KMS-11 (cell line): ENCODE measurements at regions not wholly inside any gene's neighbourhood (a gene's known extent, or its start where the extent isn't known, plus 50 kb on each side); places are given as distances from the start of the nearest gene placed in this dataset.

Experiments used
- H2AFZ ChIP-seq: fragments of 200-600 bp; sonication (generic); 2 replicates; pipeline ENCODE4 v1.6.1; 2016; ENCODE audit warnings: antibody characterized with exemption, mixed run types, low read depth
- H3K27ac ChIP-seq: fragments of 200-600 bp; sonication (generic); 2 replicates; pipeline ENCODE4 v1.6.1; 2016; ENCODE audit warnings: mild to moderate bottlenecking, mixed run types
- H3K27me3 ChIP-seq: fragments of 200-600 bp; sonication (generic); 2 replicates; pipeline ENCODE4 v1.6.1; 2017; ENCODE audit warnings: mild to moderate bottlenecking, low read depth, mixed run types, moderate library complexity; ENCODE audit not compliant: insufficient read depth
- H3K36me3 ChIP-seq: fragments of 200-600 bp; sonication (generic); 2 replicates; pipeline ENCODE4 v1.6.1; 2017; ENCODE audit warnings: mild to moderate bottlenecking, mixed run types; ENCODE audit not compliant: insufficient read depth
- H3K4me1 ChIP-seq: fragments of 200-600 bp; sonication (generic); 2 replicates; pipeline ENCODE4 v1.6.1; 2016; ENCODE audit warnings: mild to moderate bottlenecking, low read depth, mixed run types; ENCODE audit not compliant: poor library complexity, severe bottlenecking
- H3K4me2 ChIP-seq: fragments of 200-600 bp; sonication (generic); 2 replicates; pipeline ENCODE4 v1.7.0; 2016; ENCODE audit warnings: mild to moderate bottlenecking, mixed run types
- H3K4me3 ChIP-seq: fragments of 200-600 bp; sonication (generic); IDR thresholded peaks from 2 replicates; pipeline ENCODE4 v1.6.1; 2017; ENCODE audit warnings: low read depth, low read length, mixed read lengths; ENCODE audit not compliant: insufficient read depth
- H3K79me2 ChIP-seq: fragments of 200-600 bp; sonication (generic); 2 replicates; pipeline ENCODE4 v1.6.1; 2016; ENCODE audit warnings: low read depth, mixed run types; ENCODE audit not compliant: insufficient read depth
- H3K9ac ChIP-seq: fragments of 200-600 bp; sonication (generic); 2 replicates; pipeline ENCODE4 v1.6.1; 2016; ENCODE audit warnings: mild to moderate bottlenecking, mixed run types
- H4K20me1 ChIP-seq: fragments of 200-600 bp; sonication (generic); 2 replicates; pipeline ENCODE4 v1.6.1; 2016; ENCODE audit warnings: mild to moderate bottlenecking, mixed run types; ENCODE audit not compliant: insufficient read depth
- CTCF ChIP-seq: fragments of 200-600 bp; sonication (generic); conservative IDR thresholded peaks from 2 replicates; pipeline ENCODE4 v1.6.1; 2017; ENCODE audit warnings: low read depth, mild to moderate bottlenecking, antibody characterized with exemption, low read length, moderate library complexity, mixed read lengths

GRCh38 chr3:154507727-154508126, 77.7 kb upstream of the GPR149 start:
- Histone ChIP-seq H4K20me1 (no peaks in the 10 kb centered on the region), H3K27me3 (no peaks in the 10 kb centered on the region), H3K36me3 (no peaks in the 10 kb centered on the region), H3K4me3 (no peak overlapping the region), H3K79me2 (no peaks in the 10 kb centered on the region), H2AFZ (no peak overlapping the region), H3K27ac (no peak overlapping the region), H3K4me1 (no peaks in the 10 kb centered on the region), H3K9ac (no peak overlapping the region), H3K4me2 (no peak overlapping the region)
- TF ChIP-seq CTCF, result no peak

- Histone ChIP-seq H2AFZ (no peak overlapping the region), H3K36me3 (no peaks in the 10 kb centered on the region), H3K27me3 (no peaks in the 10 kb centered on the region), H3K79me2 (no peaks in the 10 kb centered on the region), H3K4me2 (no peak overlapping the region), H4K20me1 (no peaks in the 10 kb centered on the region), H3K27ac (no peak overlapping the region), H3K4me1 (no peaks in the 10 kb centered on the region), H3K4me3 (no peak overlapping the region), H3K9ac (no peak overlapping the region)
- no peak for TF ChIP-seq CTCF
Measured at GRCh38 chr3:154496978-154497377, 67.0 kb upstream of the GPR149 start.

- Histone ChIP-seq H3K27me3 (no peaks in the 10 kb centered on the region), H2AFZ (no peak overlapping the region), H3K27ac (no peak overlapping the region), H3K9ac (no peak overlapping the region), H3K79me2 (no peaks in the 10 kb centered on the region), H4K20me1 (no peaks in the 10 kb centered on the region), H3K4me2 (no peak overlapping the region), H3K4me3 (no peak overlapping the region), H3K4me1 (no peaks in the 10 kb centered on the region), H3K36me3 (no peaks in the 10 kb centered on the region)
- no peak for TF ChIP-seq CTCF
Measured at GRCh38 chr3:154496540-154496939, 66.5 kb upstream of the GPR149 start.

GRCh38 chr3:154486949-154487348, 57.0 kb upstream of the GPR149 start:
- H3K4me3 ChIP-seq, result no peak overlapping the region
- no peaks in the 10 kb centered on the region for H3K4me1 ChIP-seq
- no peak for TF ChIP-seq CTCF
- no peak overlapping the region for H3K4me2 ChIP-seq
- H3K9ac ChIP-seq, result no peak overlapping the region
- H3K79me2 ChIP-seq, result no peaks in the 10 kb centered on the region
- no peak overlapping the region for H2AFZ ChIP-seq
- H3K36me3 ChIP-seq, result no peaks in the 10 kb centered on the region
- H3K27ac ChIP-seq, result no peak overlapping the region
- H3K27me3 ChIP-seq, result no peaks in the 10 kb centered on the region
- H4K20me1 ChIP-seq, result no peaks in the 10 kb centered on the region

- no peak for TF ChIP-seq CTCF
- Histone ChIP-seq H3K9ac (no peak overlapping the region), H3K4me2 (no peak overlapping the region), H4K20me1 (no peaks in the 10 kb centered on the region), H2AFZ (no peak overlapping the region), H3K36me3 (no peaks in the 10 kb centered on the region), H3K27ac (no peak overlapping the region), H3K4me1 (no peaks in the 10 kb centered on the region), H3K27me3 (no peaks in the 10 kb centered on the region), H3K4me3 (no peak overlapping the region), H3K79me2 (no peaks in the 10 kb centered on the region)
Measured at GRCh38 chr3:154482507-154482906, 52.5 kb upstream of the GPR149 start.
